ENCODE measurements at regions not wholly inside any gene's neighbourhood (a gene's known extent, or its start where the extent isn't known, plus 50 kb on each side); places are given as distances from the start of the nearest gene placed in this dataset.
A peak's percentile ranks its signal among the peaks of the same experiment; 100 is the strongest.
"Not testable (repeated sequence)": the region's sequence is repeated elsewhere in the genome, so short reads cannot be mapped to it uniquely, and the experiment has no call there.

DNA sequence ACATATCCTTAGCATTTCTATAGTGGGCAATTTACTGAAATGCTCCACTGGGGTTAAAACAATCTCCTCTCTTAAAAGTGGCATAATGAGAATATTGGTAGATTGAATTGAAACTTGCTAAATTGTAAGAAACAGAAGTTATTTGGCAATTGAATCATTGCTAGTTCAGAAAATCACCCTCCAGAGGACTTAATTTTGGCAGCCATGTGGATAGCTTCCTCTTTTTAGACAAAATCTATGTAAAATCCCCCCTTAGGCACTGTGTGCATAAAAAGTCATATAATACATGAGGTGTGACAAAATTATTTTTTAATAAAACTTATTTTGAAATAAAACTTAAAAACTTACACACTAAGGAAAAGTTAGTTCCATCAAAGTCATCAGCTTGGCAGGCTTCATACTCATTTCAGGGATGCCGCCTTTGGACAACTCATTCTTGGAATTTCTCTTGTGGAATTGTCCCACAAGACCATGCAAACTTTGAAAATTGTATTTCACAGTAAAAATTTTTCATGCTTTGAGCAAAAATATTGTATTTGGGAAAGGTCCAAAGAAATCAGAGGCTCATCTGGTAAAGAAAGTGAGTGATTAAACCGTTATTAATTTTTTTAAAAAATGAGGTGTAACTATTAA, 473.0 kb downstream of the BCKDHB start:
- DNase-seq (ENCODE audit: extremely low read depth in 1 of 11, low read depth in 9 of 11, low spot score in 4 of 11), result no peak

DNA sequence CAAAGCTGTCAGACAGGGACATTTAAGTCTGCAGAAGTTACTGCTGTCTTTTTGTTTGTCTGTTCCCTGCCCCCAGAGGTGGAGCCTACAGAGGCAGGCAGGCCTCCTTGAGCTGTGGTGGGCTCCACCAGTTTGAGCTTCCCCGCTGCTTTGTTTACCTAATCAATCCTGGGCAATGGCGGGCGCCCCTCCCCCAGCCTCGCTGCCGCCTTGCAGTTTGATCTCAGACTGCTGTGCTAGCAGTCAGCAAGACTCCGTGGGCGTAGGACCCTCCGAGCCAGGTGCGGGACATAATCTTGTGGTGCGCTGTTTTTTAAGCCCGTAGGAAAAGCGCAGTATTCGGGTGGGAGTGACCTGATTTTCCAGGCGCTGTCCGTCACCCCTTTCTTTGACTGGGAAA, 466.8 kb downstream of the BCKDHB start:
- DNase-seq (ENCODE audit: extremely low read depth in 1 of 11, low read depth in 9 of 11, low spot score in 4 of 11), result not testable (repeated sequence)

DNA sequence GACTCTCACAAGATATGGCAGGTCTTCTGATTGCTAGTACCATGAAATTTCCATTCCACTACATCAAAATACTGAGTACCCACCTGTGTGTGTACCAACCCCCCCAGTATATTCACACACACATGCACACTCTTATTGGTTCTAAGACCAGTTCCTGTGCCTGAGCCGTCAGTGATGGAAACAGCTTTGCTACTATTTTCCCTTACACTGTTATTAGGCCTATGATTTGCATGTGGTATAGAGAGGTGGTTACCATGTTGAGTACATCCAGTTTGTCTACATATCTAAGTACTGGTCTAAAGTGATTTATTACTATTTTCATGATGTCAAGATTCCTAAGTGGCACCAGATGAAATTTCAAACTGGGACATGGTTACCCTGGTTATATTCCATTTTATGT, 459.9 kb downstream of the BCKDHB start:
- DNase-seq (ENCODE audit: extremely low read depth in 1 of 11, low read depth in 9 of 11, low spot score in 4 of 11), result no peak

DNA sequence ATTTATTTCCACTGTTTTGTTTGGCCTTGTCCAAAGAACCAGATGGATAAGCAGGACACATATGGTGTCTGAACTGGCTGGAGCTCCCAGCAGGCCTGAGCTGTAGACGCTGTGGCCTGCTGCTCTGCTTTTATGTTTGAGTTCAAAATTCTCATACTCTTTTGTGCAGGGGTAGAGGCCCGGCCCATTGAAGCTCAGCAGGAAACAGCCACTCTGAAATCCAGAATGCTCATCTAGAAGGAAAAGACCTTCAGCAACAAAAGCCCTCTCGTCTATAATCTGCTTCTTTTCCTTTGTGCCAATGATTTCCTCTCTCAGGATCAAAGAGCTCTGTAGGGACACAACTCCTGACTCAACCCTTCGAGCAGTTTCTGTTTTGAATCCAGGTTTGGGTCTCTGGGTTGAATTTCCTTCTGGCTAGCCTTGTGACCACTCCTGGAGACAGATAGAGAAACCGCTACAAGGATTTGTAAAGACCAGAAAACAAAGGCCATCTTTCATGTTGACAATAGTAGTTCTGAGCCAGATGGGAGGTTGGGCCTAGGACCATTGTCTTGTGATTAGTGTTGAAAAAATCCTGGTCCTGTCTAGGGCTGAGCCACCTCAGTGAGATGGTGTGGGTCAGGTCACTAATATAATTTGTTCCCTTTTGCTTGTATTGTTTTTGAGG, 446.7 kb downstream of the BCKDHB start:
- peak in 6 of 11 donors; percentile 17 to 37 (median 18) for DNase-seq (ENCODE audit: extremely low read depth in 1 of 11, low read depth in 9 of 11, low spot score in 4 of 11)

DNA sequence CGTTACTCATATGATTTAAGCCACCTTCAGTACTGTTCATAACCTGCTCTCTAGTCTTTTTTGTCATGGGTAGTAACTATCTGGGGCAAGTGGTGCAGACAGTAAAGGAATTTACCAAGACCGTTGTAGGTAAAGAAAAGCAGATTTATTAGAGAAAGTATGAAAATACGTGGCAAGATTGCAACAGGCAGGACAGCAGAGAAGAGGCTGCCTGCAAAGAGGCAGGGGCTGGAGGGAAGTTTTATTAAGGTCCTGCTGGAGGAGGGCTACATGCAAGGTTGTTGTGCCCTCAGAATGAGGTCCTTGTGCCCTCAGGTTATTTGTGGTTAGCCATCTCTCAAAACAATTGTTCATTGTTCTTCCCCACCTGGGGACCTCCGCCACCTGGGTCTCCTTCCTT, 444.3 kb downstream of the BCKDHB start:
- no peak for DNase-seq (ENCODE audit: extremely low read depth in 1 of 11, low read depth in 9 of 11, low spot score in 4 of 11)

DNA sequence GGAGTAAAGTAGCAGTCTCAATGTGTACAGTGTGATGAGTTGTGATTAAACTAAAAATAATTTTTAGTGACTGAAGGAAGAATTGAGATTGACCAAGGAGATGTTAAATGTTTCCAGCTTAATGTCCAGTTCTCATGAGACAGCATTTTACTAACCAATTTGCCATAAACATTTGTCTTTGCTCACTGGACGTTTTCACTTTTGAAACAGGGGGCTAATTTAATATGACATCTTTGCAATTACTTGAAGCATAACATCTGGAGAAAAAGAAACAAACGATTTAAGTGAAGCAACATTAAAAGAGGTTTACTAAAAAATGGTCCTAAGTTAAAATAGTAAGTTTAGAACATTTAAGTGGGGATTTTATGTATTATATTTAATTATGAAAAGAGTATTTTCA, 443.8 kb downstream of the BCKDHB start:
- DNase-seq (ENCODE audit: extremely low read depth in 1 of 11, low read depth in 9 of 11, low spot score in 4 of 11), result peak in 8 of 11 donors; percentile 15 to 65 (median 28)

DNA sequence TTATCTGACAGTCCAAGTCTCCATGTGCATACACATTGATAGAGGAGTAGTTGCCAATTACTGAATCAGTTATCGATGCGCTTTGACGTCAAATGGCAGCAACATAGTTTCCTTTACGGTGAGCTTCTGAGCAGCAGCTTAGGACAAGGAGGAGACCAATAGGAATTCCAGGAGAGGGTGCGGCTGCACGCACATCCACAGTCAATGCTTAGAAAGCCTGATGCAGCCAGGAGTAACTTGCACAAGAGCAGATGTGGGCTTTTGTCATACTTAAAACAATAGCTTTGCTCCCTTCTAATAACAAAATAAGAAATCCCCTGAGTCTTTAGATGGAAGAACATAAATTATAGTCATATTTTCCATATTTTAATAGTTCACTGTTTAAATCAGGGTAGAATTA, 442.1 kb downstream of the BCKDHB start:
- no peak for DNase-seq (ENCODE audit: extremely low read depth in 1 of 11, low read depth in 9 of 11, low spot score in 4 of 11)

DNA sequence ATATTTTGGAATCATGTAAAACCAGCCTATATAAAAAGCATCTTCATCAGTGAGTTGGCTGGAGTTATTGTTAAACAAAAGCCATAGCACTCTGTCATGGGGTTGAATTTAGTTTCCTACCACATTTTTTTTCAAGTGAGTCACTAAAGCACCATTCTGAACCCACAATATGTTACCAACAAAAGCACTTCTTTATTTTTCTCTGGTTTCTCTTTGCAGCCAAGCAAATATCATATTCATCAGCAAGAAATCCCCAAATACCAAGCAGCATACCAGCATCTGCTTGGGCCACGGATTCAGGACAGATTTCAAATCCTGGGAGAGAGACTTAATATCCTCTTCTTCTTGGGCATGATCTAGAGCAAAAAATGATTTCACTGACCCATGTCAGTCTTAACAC, 441.4 kb downstream of the BCKDHB start:
- DNase-seq (ENCODE audit: extremely low read depth in 1 of 11, low read depth in 9 of 11, low spot score in 4 of 11), result no peak

DNA sequence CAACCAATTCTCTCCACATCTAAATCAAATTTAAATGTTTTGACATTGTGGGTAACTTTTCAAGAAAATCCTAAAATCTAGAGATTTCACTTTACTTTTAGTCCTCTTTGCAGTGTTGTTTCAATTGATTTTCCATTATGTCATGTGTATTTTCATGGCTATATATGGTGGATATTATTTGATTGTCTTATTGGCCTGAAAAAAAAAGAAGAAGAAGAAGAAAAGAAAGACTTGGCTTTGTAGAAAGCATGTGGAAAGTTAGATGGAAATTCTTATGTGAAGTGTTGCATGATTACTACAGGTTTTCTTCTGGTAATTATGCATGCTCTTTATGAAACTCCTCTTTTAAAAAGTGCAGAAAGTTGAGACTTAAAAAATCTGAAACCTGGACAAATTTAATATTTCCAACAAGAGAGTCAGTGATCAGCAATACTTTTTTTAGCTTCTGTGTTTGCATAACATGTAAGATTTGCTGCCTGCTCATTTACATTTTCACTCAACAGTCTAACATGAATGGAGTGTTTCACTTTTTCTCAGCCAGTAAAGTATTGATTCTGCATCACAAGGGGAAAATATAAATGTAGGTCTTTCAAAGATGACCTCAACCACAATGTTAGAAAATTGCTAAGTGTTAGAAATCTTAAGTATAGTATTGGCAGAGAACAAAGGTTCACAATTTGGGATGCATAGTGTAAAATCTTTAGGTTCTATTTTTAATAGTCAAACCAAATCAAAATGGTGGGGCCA, 438.7 kb downstream of the BCKDHB start:
- no peak for DNase-seq (ENCODE audit: extremely low read depth in 1 of 11, low read depth in 9 of 11, low spot score in 4 of 11)

DNA sequence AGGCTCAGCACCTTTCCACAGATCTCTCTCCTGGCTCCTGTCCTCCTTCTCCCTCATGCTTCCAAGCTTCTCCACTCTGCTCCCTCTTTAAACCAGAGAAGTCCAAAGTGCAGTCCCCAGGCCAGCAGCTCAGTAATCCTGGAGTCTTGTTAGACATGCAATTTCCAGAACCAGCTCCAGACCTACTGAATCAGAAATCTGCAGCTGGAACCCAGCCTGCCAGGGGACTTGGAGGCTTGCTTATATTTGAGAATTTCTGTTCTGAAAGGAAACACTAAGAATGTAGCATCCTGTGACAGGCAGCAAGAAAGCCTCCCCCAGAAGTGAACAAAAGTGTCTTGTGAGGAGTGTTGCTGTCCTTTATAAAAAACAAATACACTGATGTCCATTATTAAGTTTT, 438.1 kb downstream of the BCKDHB start:
- DNase-seq (ENCODE audit: extremely low read depth in 1 of 11, low read depth in 9 of 11, low spot score in 4 of 11), result no peak

DNA sequence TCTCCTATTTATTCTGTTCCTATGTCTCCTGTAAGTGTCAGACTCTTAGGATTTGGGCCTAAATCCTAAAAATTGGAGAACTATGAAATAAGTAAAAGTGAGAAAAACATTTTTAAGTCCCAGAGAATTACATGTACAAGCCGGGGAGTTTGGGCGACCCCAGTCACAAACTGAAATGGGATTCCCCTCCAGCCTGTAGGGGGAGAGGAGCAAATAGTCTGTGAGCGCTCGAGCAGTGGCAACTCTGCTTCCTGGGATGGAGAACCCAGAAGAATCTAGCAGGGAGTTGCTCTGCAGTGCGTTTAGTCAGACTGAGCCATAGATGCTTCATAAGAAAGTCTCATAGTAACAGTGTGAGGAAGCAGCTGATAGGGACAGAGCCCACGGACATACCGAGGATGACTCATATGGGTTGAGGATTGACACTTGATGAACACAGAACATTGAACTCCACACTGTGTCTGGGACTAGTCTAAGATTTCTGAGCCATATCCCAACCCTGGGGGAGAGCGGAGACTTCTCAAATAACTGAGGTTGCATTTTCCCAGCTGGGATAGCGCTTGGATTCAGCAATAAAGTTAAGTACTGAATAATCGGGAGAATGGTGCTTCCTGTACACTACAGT, 437.2 kb downstream of the BCKDHB start:
- no peak for DNase-seq (ENCODE audit: extremely low read depth in 1 of 11, low read depth in 9 of 11, low spot score in 4 of 11)

DNA sequence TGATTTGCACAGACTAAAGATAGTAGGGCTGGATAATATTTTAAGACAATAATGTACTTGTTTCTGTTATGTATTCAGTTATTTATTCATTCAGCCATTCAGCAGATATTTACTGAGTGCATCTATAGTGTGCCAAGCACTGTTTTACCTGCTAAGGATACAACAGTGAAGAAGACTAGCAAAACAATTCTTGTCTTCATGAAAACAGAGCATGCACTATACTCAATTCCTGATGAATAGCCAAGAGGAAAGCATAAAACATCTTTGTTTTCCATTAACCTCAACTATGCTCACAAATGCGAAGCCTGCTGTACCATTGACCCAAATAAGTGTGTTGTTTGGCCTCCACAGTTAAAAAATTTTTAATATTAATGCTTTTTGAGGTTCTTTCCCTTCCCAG, 436.7 kb downstream of the BCKDHB start:
- DNase-seq (ENCODE audit: extremely low read depth in 1 of 11, low read depth in 9 of 11, low spot score in 4 of 11), result no peak

DNA sequence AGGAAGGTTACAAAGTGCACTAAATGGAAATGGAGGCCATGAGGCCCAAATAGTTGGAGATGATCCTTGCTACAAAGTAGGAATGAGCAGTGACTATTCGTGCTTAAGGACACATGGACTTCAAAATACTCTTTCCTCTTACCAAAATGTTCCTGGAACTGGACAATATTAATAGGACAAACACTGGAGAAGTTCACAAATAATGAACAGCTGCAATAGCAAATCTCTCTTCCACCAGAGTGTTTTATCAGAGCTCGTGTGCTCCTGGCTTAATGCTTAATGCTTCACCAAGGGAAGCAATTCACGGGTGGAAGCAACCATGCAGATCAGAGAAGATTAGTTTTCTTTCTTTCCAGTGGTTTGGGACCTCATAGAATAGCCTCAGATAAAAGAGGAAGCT, 435.4 kb downstream of the BCKDHB start:
- no peak for DNase-seq (ENCODE audit: extremely low read depth in 1 of 11, low read depth in 9 of 11, low spot score in 4 of 11)

DNA sequence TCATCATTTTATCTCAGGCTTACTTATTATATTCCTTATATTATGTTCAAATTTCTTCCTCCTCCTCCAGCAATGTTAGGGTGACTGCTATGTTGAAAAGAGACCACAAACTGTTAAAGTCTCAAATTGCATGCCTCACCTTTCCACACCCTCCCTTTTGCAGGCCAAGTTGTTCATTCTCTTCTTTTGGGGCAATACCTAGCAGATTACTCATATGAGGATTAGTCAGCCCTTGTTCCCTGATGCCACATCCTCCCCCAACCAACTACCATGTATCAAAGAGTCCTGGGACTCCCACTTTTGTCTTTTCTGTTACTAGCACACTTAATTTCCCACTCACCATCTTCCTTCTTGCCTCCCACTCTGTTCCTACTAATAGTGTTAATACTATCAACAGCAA, 434.7 kb downstream of the BCKDHB start:
- no peak for DNase-seq (ENCODE audit: extremely low read depth in 1 of 11, low read depth in 9 of 11, low spot score in 4 of 11)

DNA sequence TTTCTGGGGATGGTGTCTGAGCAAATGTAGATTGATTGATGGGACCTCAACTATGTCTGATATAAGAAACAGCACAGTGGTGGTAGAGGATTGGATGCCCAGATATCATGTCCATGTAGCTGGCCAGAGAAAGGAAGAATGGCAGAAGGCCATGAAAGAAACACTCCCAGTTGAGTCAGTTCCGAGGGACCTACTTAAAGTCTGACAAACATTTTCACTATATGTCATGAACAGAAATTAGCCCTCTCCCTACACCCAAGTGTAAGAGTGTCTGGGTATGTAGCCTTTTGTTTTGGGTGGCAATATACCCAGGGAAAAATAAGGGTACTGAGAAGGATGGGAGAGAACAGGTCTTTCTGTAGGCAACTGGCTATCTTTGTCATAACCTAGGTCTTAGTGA, 434.2 kb downstream of the BCKDHB start:
- DNase-seq (ENCODE audit: extremely low read depth in 1 of 11, low read depth in 9 of 11, low spot score in 4 of 11), result no peak

DNA sequence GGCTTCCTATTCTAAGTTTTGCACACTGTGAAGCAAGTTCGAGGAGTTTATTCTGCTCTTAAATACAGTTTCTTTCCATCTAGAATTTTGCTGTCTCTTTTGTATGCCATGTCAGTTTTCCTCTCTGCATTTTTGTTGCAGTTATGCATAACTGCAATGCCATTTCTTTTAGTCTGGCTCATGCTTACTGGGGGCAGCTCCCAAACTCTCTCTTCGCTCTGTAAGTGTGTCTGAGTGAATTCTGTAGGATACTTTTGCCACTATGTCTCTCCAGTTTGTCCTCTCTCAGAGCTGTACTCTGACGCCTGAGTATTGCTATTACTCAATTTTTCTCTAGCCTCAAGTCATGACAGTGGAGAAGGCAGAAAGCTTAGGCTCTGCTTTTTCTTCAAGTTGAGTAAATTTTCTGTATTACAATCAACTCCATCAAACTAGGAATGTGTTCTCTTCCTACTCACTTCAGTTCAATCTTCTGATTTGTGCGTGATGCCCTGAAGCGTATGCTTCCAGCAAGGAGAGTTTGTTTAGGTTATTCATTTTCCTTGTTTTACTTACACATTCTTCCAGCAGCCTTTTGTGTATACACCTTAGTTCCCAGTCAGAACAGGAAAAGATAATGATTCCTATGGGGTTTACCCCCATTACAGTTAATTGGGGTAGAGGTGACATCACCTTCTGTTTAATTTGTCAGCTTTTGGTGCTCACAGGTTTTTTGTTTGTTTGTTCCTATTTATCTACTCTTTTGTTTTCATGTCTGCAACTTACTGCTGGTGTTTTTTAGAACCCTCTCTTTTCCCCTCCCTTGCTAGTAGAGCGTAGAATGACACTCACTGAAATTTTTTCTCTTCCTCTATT, 430.9 kb downstream of the BCKDHB start:
- DNase-seq (ENCODE audit: extremely low read depth in 1 of 11, low read depth in 9 of 11, low spot score in 4 of 11), result no peak

DNA sequence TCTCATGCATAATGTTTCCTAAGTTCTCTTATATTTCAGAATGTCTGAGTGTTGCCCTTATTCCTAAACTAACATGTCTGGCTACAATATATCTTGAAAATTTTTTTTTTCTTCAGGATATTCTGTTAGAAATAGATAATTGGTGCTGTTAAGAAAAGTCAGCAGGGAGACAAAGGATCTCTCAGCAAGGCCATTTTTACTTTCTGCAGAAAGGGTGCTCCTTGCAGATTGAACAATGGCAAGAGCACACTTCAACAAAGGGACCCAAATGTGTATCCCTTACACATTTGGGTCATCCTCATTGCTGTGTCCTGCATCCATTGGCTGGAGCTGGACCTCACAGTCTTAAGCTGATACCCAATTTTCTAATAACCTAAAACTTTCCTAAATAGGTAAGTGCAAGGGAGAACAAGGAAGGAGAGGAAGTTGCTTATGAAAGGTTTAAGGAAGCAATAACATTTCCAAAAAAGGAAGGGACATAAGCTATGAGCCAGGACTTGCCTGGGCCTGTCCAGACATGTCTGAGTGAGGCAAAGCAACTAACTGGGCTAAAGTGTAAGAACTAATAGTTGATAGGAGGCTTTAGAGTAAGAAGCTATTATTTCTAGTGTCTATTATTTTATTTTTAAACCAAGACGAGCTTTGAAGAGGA, 429.6 kb downstream of the BCKDHB start:
- DNase-seq (ENCODE audit: extremely low read depth in 1 of 11, low read depth in 9 of 11, low spot score in 4 of 11), result no peak

DNA sequence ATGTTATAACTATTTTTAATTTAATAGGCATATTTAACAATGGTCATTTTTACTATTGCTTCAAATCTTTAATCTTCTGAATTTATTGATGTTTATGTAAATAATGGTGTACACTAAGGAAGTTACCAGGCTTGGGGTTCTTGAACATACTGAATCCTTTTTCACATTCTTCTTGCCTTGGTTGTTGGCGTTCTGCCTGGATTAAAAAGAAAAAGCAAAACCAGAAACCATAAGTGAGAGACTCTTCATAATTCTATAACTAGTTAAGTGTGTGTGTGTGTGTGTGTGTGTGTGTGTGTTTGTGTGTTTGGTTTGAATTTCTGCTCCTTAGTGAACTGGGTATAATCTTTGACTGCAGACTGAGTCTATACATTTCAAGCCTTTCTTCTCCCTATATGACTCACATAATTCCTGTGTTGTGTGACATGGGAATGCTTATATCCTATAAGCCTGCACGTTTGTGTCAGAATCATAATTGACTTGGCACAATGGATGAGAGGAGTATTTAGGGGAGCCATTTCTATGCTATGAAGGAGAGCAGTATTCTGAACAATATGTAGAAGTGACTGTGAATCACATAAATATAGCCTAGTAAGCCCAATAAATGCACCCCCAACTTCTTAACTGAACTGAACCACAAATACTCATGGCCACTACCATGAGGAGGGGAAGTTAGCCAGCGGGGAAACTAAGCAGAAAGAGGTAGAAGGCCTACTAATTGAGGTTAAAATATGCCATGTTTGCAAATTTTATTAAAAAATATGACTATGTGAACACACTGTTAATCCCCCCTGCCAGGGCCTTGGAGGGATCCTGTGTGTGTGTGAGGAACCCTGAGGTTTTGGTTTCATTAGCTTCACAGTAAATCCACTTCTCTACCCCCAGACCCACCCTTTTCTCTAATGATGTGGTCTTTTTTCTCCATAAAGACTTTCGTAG, 425.5 kb downstream of the BCKDHB start:
- no peak for DNase-seq (ENCODE audit: extremely low read depth in 1 of 11, low read depth in 9 of 11, low spot score in 4 of 11)
